GM12891 (cell line): ENCODE measurements at regions not wholly inside any gene's neighbourhood (a gene's known extent, or its start where the extent isn't known, plus 50 kb on each side); places are given as distances from the start of the nearest gene placed in this dataset.
"Not testable (repeated sequence)": the region's sequence is repeated elsewhere in the genome, so short reads cannot be mapped to it uniquely, and the experiment has no call there.

Source experiments
- PAX5 ChIP-seq: IDR thresholded peaks from 2 replicates; pipeline ENCODE4 v1.6.1; 2011; ENCODE audit warnings: low read length, moderate library complexity, mild to moderate bottlenecking; ENCODE audit not compliant: insufficient read depth, severe bottlenecking
- POLR2A ChIP-seq: IDR thresholded peaks from 2 replicates; pipeline ENCODE4 v1.6.1; 2011; ENCODE audit warnings: low read depth, low read length, control low read depth
- POLR2AphosphoS5 ChIP-seq: IDR thresholded peaks from 2 replicates; pipeline ENCODE4 v1.6.1; 2011; ENCODE audit warnings: low read depth, low read length, control low read depth
- POU2F2 ChIP-seq: IDR thresholded peaks from 2 replicates; pipeline ENCODE4 v1.6.1; 2011; ENCODE audit warnings: low read depth, mild to moderate bottlenecking, control low read depth, low read length, moderate library complexity
- SPI1 ChIP-seq: IDR thresholded peaks from 2 replicates; pipeline ENCODE4 v1.6.1; 2011; ENCODE audit warnings: low read depth, low read length, control low read depth
- TAF1 ChIP-seq: IDR thresholded peaks from 2 replicates; pipeline ENCODE4 v1.6.1; 2011; ENCODE audit warnings: low read depth, low read length, control low read depth

- TF ChIP-seq TAF1, POLR2A, POLR2AphosphoS5, POU2F2, SPI1, PAX5: not testable (repeated sequence)
Observed at GRCh38 chr10:38355911-38356526, 261.9 kb downstream of the ZNF37A start.
